CD8-positive, alpha-beta memory T cell (primary cell): ENCODE measurements at regions not wholly inside any gene's neighbourhood (a gene's known extent, or its start where the extent isn't known, plus 50 kb on each side); places are given as distances from the start of the nearest gene placed in this dataset.

ENCODE experiments used
- CTCF ChIA-PET: fragments of 350-600 bp; sonication (Branson Sonifier 250); formaldehyde crosslinking; loops from one replicate; lab custom pipeline; 2021; ENCODE audit warnings: antibody characterized with exemption; lab: Charles Lee
- POLR2A ChIA-PET: fragments of 350-600 bp; sonication (Branson Sonifier 250); formaldehyde crosslinking; loops from one replicate; lab custom pipeline; 2021; ENCODE audit warnings: antibody characterized with exemption; lab: Charles Lee
- DNase-seq, 5 donors: peaks; one replicate each; pipeline versions ENCODE4 v3.0.0 to v3.0.0-alpha.2; 2020 to 2022; ENCODE audit warnings: mixed read lengths in 1 of 5
- H3K27ac ChIP-seq: one replicate; pipeline ENCODE4 v1.7.0; 2013; ENCODE audit warnings: low read depth, mild to moderate bottlenecking, low read length, moderate library complexity
- H3K27me3 ChIP-seq: 2 replicates; pipeline ENCODE4 v1.7.0; 2013; ENCODE audit warnings: low read length, mild to moderate bottlenecking; ENCODE audit not compliant: insufficient read depth, poor library complexity, severe bottlenecking
- H3K36me3 ChIP-seq: 2 replicates; pipeline ENCODE4 v1.7.0; 2013; ENCODE audit warnings: mild to moderate bottlenecking, low read length, moderate library complexity; ENCODE audit not compliant: insufficient read depth
- H3K4me1 ChIP-seq: 2 replicates; pipeline ENCODE4 v1.7.0; 2013; ENCODE audit warnings: mild to moderate bottlenecking, low read length, moderate library complexity; ENCODE audit not compliant: insufficient read depth
- H3K4me3 ChIP-seq: 2 replicates; pipeline ENCODE4 v1.7.0; 2013; ENCODE audit warnings: mild to moderate bottlenecking, low read length
- H3K9me3 ChIP-seq: 2 replicates; pipeline ENCODE4 v1.7.0; 2013; ENCODE audit warnings: mild to moderate bottlenecking, low read length
- H3K27ac Mint-ChIP-seq, 8 donors: one replicate each; pipeline ENCODE4 v1.8.0; 2020 to 2021; ENCODE audit warnings: mixed read lengths in 8 of 8, mild to moderate bottlenecking in 6 of 8, inconsistent platforms in 3 of 8, moderate library complexity in 3 of 8
- H3K27me3 Mint-ChIP-seq, 2 donors: one replicate each; pipeline ENCODE4 v1.8.0; 2020 to 2021; ENCODE audit warnings: mixed read lengths in 2 of 2, mild to moderate bottlenecking in 1 of 2, moderate library complexity in 1 of 2
- H3K36me3 Mint-ChIP-seq, 3 donors: one replicate each; pipeline ENCODE4 v1.8.0; 2020 to 2021; ENCODE audit warnings: mixed read lengths in 3 of 3, inconsistent platforms in 1 of 3, mild to moderate bottlenecking in 1 of 3
- H3K4me1 Mint-ChIP-seq, 3 donors: one replicate each; pipeline ENCODE4 v1.8.0; 2020 to 2021; ENCODE audit warnings: mixed read lengths in 3 of 3, inconsistent platforms in 1 of 3, mild to moderate bottlenecking in 1 of 3
- H3K4me3 Mint-ChIP-seq, 7 donors: one replicate each; pipeline ENCODE4 v1.8.0; 2020 to 2021; ENCODE audit warnings: mixed read lengths in 7 of 7, mild to moderate bottlenecking in 6 of 7, moderate library complexity in 4 of 7, inconsistent platforms in 2 of 7
- H3K9me3 Mint-ChIP-seq, 5 donors: one replicate each; pipeline ENCODE4 v1.8.0; 2020 to 2022; ENCODE audit warnings: mixed read lengths in 5 of 5, mild to moderate bottlenecking in 3 of 5, moderate library complexity in 2 of 5, inconsistent platforms in 1 of 5

DNA sequence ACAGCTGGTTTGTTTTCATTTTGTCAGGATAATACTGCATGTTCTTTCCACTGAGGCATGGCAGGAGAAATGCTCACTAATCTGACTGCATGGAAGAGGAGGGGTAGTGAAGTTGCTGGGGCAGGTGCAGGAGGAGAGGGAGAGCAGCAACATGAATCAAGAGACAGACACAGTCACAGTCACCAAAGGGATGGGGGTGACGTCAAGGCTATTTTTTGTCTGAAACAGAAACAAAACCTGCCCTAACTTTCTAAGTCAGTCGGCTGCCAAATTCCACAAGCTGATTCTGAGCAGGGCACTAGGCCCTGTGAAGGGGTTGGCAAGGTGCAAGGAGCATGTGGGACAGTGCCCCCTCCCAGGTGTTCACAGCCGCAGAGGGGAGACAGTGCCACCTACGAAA is 186.6 kb upstream of the NSMCE3 start:
- Histone ChIP-seq H3K27me3 (no peaks in the 10 kb centered on the region), H3K9me3 (no peaks in the 10 kb centered on the region), H3K36me3 (no peaks in the 10 kb centered on the region), H3K4me3 (no peak overlapping the region), H3K4me1 (no peaks in the 10 kb centered on the region), H3K27ac (no peak overlapping the region)
- H3K27ac Mint-ChIP-seq, result no peak overlapping the region
- peaks cover 4 to 8% of the 10 kb centered on the region in 2 donors for H3K27me3 Mint-ChIP-seq
- H3K9me3 Mint-ChIP-seq, result no peaks in the 10 kb centered on the region
- H3K36me3 Mint-ChIP-seq, result no peaks in the 10 kb centered on the region
- CTCF ChIA-PET, result no interaction called here
- DNase-seq, result no peak
- H3K4me1 Mint-ChIP-seq, result peaks cover 10 to 17% (median 16%) of the 10 kb centered on the region in 3 donors
- POLR2A ChIA-PET, result no interaction called here
- peak overlapping the region in 1 of 7 donors; percentile 3 for H3K4me3 Mint-ChIP-seq

DNA sequence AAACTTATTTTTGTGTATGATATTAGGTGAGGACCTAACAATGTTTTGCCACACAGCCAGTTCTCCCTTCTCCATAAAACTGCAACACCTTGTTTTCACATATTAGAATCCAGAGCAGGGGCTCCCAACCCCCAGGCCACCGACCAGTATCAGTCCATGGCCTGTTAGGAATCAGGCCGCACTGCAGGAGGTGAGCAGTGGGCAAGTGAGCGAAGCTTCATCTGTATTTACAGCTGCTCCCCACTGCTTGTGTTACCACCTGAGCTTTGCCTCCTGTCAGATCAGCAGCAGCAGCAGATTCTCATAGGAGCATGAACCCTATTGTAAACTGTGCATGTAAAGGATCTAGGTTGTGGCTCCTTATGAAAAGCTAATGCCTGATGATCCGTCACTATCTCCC is 185.9 kb upstream of the NSMCE3 start:
- CTCF ChIA-PET, result no interaction called here
- POLR2A ChIA-PET, result no interaction called here
- Histone ChIP-seq H3K4me1 (no peaks in the 10 kb centered on the region), H3K36me3 (no peaks in the 10 kb centered on the region), H3K9me3 (no peaks in the 10 kb centered on the region), H3K27me3 (no peaks in the 10 kb centered on the region), H3K4me3 (no peak overlapping the region), H3K27ac (no peak overlapping the region)
- Mint-ChIP-seq H3K4me1 (peaks cover 10 to 17% (median 16%) of the 10 kb centered on the region in 3 donors), H3K9me3 (no peaks in the 10 kb centered on the region), H3K36me3 (no peaks in the 10 kb centered on the region), H3K27me3 (peaks cover 6 to 11% of the 10 kb centered on the region in 2 donors), H3K27ac (no peak overlapping the region), H3K4me3 (no peak overlapping the region)
- no peak for DNase-seq

DNA sequence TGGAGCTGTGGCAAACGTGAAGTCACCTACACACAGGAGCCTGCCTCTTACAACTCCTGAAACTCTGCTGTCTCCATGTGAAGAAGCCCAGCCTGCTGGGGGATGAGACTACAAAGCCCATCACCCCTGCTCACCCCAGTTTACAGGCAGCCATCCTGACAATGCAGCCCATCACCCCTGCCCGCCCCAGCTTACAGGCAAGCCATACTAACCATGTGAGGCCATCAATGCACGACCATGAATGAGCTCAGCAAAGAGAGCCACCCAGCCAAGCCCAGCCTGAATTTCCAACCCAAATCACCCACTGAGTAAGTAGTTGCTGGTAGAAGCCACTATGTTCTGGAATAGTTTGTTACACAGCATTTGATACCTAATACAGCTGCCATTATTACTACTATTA is 185.4 kb upstream of the NSMCE3 start:
- H3K4me3 Mint-ChIP-seq, result no peak overlapping the region
- Histone ChIP-seq H3K9me3 (no peaks in the 10 kb centered on the region), H3K4me1 (no peaks in the 10 kb centered on the region), H3K27ac (no peak overlapping the region), H3K4me3 (no peak overlapping the region), H3K36me3 (no peaks in the 10 kb centered on the region), H3K27me3 (no peaks in the 10 kb centered on the region)
- CTCF ChIA-PET, result no interaction called here
- peaks cover 6 to 11% of the 10 kb centered on the region in 2 donors for H3K27me3 Mint-ChIP-seq
- POLR2A ChIA-PET, result no interaction called here
- no peaks in the 10 kb centered on the region for H3K36me3 Mint-ChIP-seq
- no peaks in the 10 kb centered on the region for H3K9me3 Mint-ChIP-seq
- no peak for DNase-seq
- H3K4me1 Mint-ChIP-seq, result peaks cover 10 to 17% (median 16%) of the 10 kb centered on the region in 3 donors
- no peak overlapping the region for H3K27ac Mint-ChIP-seq

DNA sequence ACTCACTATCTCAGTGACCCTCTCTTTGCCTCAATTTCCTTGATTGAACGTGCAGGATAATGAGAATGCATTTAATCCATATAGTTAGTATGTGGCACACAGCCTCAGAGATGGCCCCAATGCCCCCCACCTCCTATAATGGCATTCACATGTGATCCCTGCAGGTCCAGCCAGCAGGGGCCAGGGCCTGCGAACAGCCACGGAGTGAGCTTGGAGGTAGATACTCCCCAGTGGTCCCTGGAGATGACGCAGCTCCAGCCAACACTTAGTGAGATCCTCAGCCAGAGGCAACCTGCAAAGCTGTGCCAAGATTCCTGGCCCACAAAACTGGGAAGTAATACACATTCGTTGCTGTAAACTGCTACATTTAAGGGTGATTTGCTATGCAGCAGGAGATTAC is 184.9 kb upstream of the NSMCE3 start:
- Histone ChIP-seq H3K4me3 (no peak overlapping the region), H3K27me3 (no peaks in the 10 kb centered on the region), H3K36me3 (no peaks in the 10 kb centered on the region), H3K9me3 (no peaks in the 10 kb centered on the region), H3K27ac (no peak overlapping the region), H3K4me1 (no peaks in the 10 kb centered on the region)
- Mint-ChIP-seq H3K4me1 (peaks cover 10 to 17% (median 16%) of the 10 kb centered on the region in 3 donors), H3K4me3 (no peak overlapping the region), H3K27ac (no peak overlapping the region), H3K9me3 (no peaks in the 10 kb centered on the region), H3K27me3 (peaks cover 4 to 11% of the 10 kb centered on the region in 2 donors), H3K36me3 (no peaks in the 10 kb centered on the region)
- no peak for DNase-seq
- POLR2A ChIA-PET, result no interaction called here
- CTCF ChIA-PET, result no interaction called here

DNA sequence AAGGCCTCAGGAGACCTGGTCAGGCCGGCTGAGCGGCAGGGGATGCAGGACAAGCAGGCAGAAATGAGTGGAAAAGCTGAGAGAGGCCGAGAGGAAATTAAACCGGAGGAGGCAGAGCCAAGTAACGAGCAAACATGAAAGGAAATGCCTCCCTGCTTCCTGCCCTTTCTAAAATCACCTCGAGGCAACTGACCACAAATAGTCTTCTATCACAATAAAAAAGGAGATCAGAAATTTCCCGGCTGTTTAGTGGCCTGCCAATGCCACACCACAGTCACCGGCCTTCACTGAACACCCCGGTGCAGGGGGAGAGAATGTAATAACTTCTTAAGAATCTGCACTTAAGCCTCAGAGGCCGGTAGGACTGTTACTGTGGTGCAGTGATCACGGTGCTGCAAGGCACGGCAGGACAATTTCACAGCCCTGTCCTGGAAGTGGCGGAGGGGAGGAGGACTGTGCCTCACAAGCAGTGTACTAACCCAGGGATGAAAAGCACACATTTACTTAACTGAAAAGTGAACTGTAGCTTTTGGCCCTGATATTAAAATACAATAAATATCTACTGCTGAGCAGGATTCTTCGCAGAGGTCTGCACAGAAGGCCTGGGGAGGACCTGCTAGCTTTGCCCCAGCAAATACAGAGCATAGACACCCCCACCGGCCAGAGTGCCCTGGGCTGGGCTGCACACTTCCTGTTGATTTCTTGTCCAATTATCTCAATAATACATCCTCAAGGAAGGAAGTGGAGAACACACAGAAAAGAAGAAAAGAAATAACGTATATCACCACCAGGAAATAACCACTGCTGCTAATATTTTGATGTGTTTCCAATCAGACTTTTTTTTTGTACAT is 183.5 kb upstream of the NSMCE3 start:
- peak overlapping the region in 2 of 7 donors; percentile 12 to 56 for H3K4me3 Mint-ChIP-seq
- H3K4me1 ChIP-seq, result no peaks in the 10 kb centered on the region
- H3K27ac ChIP-seq, result no peak overlapping the region
- H3K9me3 ChIP-seq, result no peaks in the 10 kb centered on the region
- H3K4me1 Mint-ChIP-seq, result peaks cover 10 to 17% (median 16%) of the 10 kb centered on the region in 3 donors
- ChIA-PET POLR2A (no interaction called here), CTCF (no interaction called here)
- H3K27ac Mint-ChIP-seq, result peak overlapping the region in 3 of 8 donors; percentile 15 to 41 (median 19)
- H3K9me3 Mint-ChIP-seq, result no peaks in the 10 kb centered on the region
- H3K27me3 ChIP-seq, result no peaks in the 10 kb centered on the region
- no peaks in the 10 kb centered on the region for H3K36me3 ChIP-seq
- H3K27me3 Mint-ChIP-seq, result peaks cover 4 to 11% of the 10 kb centered on the region in 2 donors
- H3K4me3 ChIP-seq, result no peak overlapping the region
- H3K36me3 Mint-ChIP-seq, result no peaks in the 10 kb centered on the region
- DNase-seq, result no peak

DNA sequence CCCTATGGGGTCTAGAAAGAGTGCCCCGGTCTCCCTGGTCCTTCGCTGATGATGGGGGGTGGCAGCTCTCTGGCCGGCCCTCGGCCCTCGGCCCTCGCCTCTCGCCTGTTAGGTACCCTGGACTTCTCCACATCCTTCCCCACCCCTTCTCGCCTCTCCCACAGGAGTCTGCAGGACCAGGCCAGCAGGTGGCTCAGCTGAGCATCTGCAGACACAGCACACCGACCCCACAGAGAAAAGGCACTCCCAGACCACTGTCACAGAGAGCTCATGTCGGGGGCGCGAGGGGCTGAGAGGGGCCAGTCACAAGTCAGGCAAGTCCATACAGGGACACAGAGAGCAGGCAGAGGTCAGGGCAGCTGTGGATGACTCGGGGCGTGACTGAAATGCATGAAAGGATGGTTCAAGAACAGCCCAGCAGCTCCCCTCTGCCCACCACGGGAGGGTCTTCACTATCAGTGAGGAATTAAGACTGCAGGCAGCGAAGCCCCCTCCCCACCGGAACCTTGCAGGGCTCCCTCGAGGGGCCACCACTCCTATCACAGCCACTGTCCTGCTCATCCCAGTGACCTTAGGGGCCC is 181.7 kb upstream of the NSMCE3 start:
- ChIA-PET POLR2A (no interaction called here), CTCF (no interaction called here)
- H3K4me3 ChIP-seq, result no peak overlapping the region
- Mint-ChIP-seq H3K4me1 (peaks cover 10 to 17% (median 16%) of the 10 kb centered on the region in 3 donors), H3K4me3 (no peak overlapping the region), H3K36me3 (no peaks in the 10 kb centered on the region), H3K27me3 (peaks cover 4 to 7% of the 10 kb centered on the region in 2 donors), H3K9me3 (no peaks in the 10 kb centered on the region), H3K27ac (no peak overlapping the region)
- no peaks in the 10 kb centered on the region for H3K4me1 ChIP-seq
- H3K9me3 ChIP-seq, result no peaks in the 10 kb centered on the region
- H3K36me3 ChIP-seq, result no peaks in the 10 kb centered on the region
- H3K27me3 ChIP-seq, result no peaks in the 10 kb centered on the region
- no peak overlapping the region for H3K27ac ChIP-seq
- no peak for DNase-seq

DNA sequence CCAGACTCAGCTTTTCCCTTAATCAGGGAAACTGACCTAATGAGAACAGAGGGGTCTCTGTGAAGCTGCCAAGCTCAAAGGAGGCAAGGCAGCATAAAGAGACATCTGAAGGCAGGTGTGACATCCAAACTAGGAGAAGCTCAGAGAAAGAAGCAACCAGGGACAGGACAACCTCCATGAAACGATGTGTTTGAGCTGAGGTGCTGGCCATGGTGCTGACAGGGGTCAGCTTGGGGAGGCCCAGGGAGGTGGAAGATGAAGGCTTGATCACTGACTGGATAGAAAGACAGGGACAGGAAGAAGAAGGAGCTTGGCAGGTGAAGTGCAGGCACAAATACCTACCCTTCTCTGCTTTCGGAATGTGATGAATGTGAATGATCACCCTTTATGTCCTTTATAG is 179.5 kb upstream of the NSMCE3 start:
- no peak for DNase-seq
- peaks cover 4% of the 10 kb centered on the region in 2 donors for H3K27me3 Mint-ChIP-seq
- ChIA-PET CTCF (no interaction called here), POLR2A (no interaction called here)
- peaks cover 10 to 17% (median 16%) of the 10 kb centered on the region in 3 donors for H3K4me1 Mint-ChIP-seq
- H3K27ac Mint-ChIP-seq, result no peak overlapping the region
- Histone ChIP-seq H3K27ac (no peak overlapping the region), H3K9me3 (no peaks in the 10 kb centered on the region), H3K27me3 (no peaks in the 10 kb centered on the region), H3K36me3 (no peaks in the 10 kb centered on the region), H3K4me1 (no peaks in the 10 kb centered on the region), H3K4me3 (no peak overlapping the region)
- H3K9me3 Mint-ChIP-seq, result no peaks in the 10 kb centered on the region
- no peak overlapping the region for H3K4me3 Mint-ChIP-seq
- H3K36me3 Mint-ChIP-seq, result no peaks in the 10 kb centered on the region

DNA sequence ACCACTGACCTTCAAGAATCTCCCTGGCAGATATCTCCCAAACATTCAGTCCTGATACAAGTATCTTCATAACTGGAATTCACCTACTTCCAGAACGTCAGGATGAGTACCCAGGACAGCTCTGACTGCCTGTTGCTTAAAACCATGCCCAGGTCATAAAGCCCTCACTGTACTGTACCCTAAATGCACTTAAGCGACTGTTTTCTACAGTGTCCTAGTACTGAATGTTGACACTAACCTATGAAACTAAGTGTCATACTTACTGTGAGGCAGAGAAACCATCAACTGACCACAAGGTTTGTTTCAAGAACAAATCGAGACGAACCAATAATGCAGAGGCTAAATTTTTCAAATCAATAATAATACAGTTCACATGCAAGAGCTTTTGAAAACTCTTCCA is 178.7 kb upstream of the NSMCE3 start:
- POLR2A ChIA-PET, result no interaction called here
- H3K27me3 ChIP-seq, result no peaks in the 10 kb centered on the region
- H3K9me3 ChIP-seq, result no peaks in the 10 kb centered on the region
- DNase-seq, result no peak
- H3K27ac ChIP-seq, result no peak overlapping the region
- H3K9me3 Mint-ChIP-seq, result no peaks in the 10 kb centered on the region
- H3K4me1 ChIP-seq, result no peaks in the 10 kb centered on the region
- no peaks in the 10 kb centered on the region for H3K36me3 ChIP-seq
- no peak overlapping the region for H3K4me3 ChIP-seq
- H3K27ac Mint-ChIP-seq, result no peak overlapping the region
- no peaks in the 10 kb centered on the region for H3K36me3 Mint-ChIP-seq
- H3K27me3 Mint-ChIP-seq, result peaks cover 3 to 4% of the 10 kb centered on the region in 2 donors
- H3K4me1 Mint-ChIP-seq, result peaks cover 8 to 10% (median 8%) of the 10 kb centered on the region in 3 donors
- H3K4me3 Mint-ChIP-seq, result no peak overlapping the region
- CTCF ChIA-PET, result no interaction called here
